DMS79 treated with DMSO at 0.1 percent for 48 hours (cell line): ENCODE measurements at regions not wholly inside any gene's neighbourhood (a gene's known extent, or its start where the extent isn't known, plus 50 kb on each side); places are given as distances from the start of the nearest gene placed in this dataset.
"Not testable (repeated sequence)": the region's sequence is repeated elsewhere in the genome, so short reads cannot be mapped to it uniquely, and the experiment has no call there.

Source experiments
- DNase-seq: peaks from one replicate; lab custom pipeline; 2025; lab: John Stamatoyannopoulos, UW

DNA sequence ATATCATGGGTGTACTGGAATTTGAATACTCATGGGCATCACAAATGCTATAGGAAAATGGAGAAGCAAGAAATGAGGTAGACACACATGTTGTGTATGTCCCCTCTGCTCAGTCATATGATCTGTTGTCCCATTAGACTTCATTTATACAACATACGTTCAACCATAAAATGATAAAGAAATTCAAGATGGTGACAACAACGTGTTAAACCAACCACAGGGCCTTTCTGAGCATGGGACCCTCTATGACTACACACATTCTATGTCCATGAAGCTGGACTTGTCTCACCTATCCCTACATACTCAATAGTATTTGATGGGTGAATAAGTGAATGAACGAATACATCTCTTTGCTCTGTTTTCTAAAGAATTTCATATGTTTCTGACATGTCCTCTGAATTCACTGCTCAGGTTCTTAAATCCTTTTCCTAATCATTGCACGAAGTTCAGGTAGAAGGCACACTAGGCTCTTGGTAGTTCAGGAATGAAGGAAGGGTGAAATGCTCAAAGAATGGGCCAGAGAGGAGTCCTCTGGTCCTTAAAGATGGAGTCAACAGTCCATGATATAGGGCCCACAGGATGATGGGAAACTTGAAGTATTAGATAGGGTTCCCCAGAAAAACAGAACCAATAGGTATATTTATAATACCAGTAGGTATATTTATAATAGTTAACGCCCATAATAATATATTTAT lies 105.7 kb upstream of the PPM1H start:
- DNase-seq = no peak

- no peak for DNase-seq
Measured at GRCh38 chr12:63038713-63039100, 103.8 kb upstream of the PPM1H start.

GRCh38 chr12:63037746-63038712 lies 103.1 kb upstream of the PPM1H start:
- DNase-seq = no peak

GRCh38 chr12:63036974-63037335 lies 102.0 kb upstream of the PPM1H start:
- DNase-seq = no peak

DNA sequence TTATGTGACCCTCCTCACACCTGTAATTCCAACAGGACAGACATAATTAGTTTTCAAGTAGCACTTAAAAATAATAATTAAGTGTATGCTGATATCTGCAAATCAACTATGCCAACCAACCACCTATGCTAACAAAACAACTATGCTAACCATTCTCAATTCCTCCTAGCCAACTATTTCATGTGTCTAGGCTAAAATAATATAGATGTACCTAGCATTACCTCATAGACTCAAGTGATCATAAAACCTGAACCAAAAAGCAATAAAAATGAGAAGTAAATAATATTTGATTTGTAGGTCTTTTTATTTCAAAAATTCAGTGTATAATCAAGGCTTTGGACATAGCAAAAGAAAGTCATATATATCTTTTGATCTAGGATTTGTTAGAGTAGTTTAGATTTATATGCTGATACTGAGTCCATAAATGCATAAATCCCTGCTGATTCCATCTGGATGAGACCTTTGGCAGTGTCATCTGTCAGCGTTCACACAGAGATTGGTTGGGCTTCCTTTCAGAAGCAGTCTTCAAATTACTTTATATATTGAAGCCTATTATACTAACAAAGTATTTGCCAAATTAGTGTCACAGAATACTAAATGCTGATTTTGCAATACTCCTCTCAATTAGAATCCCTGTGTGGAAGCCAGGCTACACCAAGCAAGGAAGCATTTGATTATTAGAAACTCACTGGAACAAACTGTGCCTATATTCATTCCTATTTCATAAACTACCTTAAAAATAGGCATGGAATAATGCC lies 101.4 kb upstream of the PPM1H start:
- no peak for DNase-seq

DNA sequence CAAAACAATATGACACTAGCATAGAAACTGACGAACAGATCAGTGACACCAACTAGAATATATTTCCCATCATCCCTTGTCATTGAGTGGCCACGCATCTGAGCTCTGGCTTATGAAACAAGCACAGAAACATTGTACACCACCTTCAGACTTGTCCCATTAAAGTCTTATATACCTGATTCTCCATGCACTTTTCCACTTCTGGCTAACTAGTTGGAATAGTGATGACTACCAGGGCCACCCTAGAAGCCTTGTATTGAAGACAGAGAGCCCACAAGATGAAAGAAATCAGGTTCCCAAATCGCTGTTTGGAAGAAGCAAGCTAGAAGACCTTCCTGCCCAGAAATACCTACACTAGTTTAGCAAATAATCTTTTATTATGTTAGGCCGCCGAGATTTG lies 99.7 kb upstream of the PPM1H start:
- no peak for DNase-seq

DNA sequence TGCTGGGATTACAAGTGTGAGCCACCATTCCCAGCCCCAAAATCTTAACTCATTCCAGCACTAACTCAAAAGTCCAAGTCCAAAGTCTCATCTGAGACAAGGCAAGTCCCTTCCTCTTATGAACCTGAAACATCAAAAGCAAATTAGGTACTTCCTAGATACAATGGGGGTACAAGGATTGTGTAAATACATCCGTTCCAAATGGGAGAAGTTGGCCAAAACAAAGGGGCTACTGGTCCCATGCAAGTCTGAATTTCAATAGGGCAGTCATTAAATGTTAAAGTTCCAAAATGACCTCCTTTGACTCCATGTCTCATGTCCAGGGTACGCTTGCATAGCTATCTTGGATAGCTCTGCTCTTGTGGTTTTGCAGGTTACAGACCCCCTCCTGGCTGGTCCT lies 94.7 kb upstream of the PPM1H start:
- DNase-seq = no peak

GRCh38 chr12:63028951-63029350 lies 94.0 kb upstream of the PPM1H start:
- no peak for DNase-seq

DNA sequence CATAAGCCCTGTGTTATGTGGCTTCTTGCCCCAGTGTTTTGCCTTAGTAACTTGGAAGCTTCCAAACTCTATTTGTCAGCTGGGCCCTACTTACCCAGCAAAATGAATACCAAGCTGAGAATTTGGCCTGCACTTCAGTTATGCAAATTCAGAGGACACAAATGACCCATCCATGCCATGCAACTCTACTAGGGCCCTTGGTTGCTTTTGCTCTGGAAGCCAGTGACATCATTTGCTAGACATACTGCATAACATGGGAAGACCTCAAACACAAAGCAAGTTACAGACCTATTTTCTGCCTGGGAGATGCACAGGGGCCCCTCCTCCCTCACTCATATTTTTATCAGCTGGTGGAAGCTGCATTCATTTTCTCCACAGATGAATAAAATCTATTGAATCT lies 90.2 kb upstream of the PPM1H start:
- no peak for DNase-seq

- DNase-seq = no peak
Measured at GRCh38 chr12:63023926-63024325, 89.0 kb upstream of the PPM1H start.

GRCh38 chr12:63021116-63021515 lies 86.2 kb upstream of the PPM1H start:
- DNase-seq = no peak

- no peak for DNase-seq
Measured at GRCh38 chr12:63020269-63020668, 85.3 kb upstream of the PPM1H start.

DNA sequence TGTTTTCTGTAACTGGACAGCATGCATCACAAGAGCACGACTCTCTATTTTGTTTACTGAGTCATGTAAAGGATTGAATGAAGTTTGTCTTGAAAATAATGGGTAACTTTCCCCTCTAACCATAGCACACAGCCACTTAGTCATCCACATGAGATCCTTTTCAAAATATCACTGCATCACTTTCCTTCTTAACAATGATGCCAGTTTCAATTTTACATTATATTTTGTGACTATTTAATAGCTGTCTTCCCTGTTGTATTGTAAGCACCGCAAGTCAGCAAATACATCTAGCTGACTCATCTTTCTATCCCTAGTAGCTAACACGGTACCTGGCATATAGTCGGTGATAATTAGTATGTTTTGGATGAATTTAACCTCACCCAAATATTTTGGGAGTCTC lies 83.3 kb upstream of the PPM1H start:
- DNase-seq = no peak

DNA sequence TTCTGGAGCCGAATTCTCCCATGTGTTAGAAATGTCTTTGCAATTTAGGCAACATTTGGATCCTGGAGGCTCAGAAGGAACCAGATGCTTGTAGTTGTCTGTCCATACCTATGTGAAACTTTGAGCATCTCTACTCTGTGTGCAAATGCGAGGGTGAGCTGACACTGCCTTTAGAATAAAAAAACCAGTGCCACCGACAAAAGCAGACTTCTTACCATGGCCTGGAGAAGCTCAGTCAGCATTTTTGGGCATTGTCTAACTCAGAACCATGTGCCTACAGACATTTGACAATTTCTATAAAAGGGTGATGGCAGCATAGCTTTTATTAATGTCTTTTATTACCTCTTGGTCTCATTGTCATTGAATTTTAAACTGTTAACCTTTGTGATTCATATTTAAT lies 78.4 kb upstream of the PPM1H start:
- DNase-seq = no peak

DNA sequence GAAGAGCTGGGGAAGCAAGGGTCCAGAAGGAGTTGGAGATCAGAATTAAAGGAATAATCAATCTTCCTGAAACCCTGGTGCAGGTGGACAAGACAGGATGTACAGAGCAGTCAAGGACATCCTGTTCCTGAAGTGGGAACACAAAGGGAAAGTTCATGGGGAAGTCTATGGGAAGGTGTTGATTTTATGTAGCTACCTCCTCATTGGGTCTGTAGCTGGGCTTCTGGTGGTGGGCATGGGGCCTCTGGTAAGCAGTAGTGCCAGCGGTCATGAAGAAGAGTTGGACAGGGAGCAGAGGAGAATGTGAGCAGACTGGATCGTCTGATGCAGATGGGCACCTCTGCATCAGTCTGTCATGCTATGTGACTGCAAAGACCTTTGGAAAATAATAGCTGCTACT lies 75.7 kb upstream of the PPM1H start:
- DNase-seq = no peak

GRCh38 chr12:63008372-63008771 lies 73.4 kb upstream of the PPM1H start:
- no peak for DNase-seq

DNA sequence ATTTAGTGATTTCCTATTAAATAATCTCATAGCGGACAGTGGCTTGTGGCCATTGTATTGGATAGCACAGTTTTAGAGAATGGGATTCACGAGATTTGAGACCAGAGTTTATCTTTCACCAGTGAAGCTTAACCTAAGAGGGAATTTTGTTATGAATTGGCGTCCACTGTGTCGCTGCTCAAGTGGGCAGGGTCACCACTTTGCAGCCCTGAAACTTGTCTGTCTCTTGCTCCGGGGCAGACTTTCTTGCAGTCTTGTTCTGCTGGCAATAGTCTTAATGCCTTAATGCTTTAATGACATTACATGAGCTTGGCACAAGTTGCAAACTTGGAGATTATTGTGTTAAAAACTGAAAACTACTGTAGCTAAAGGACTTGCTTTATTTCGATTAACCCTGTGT lies 72.8 kb upstream of the PPM1H start:
- DNase-seq = no peak

- DNase-seq = no peak
Measured at GRCh38 chr12:63006536-63006935, 71.6 kb upstream of the PPM1H start.

DNA sequence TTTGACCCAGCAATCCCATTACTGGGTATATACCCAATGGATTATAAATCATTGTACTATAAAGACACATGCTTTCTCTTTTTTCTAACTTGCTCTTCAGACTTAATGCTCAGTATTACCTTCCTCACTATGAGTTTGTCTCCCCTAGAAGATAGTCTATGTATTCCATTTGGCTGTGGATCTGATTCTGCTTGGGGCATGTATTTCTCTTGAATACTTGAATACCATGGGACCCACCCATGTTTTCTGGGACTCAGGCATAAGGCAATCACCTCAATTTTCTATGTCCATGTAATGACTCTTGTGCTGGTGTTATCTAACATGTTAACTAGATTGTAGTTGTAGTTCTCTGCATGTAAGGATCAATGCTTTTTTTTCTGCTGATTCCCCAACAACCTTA lies 70.4 kb upstream of the PPM1H start:
- DNase-seq = no peak

DNA sequence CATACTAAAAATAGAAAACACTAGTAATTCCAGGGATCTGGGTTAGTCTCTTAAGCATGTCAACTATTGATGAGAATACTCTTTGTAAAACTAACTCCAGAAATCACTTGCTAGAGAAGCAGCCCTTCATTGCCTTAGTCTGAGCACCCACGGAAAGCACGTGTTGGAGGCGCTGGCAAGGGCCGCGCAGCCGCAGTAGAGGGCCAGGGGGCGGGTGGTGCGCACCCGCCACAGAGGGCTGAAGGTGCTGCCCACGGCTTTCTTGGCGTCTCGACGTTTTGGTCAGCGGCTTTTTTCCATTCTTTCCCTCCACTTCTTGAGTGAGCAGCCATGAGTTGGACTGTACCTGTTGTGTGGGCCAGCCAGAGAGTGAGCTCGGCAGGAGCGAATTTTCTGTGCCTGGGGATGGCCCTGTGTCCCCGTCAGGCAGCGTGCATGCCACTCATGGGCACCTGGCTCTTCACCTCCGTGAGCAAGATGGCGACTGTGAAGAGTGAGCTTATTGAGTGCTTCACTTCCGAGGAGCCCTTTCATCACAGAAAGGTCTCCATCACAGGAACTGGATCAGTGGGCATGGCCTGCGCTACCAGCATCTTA lies 68.4 kb upstream of the PPM1H start:
- no peak for DNase-seq

DNA sequence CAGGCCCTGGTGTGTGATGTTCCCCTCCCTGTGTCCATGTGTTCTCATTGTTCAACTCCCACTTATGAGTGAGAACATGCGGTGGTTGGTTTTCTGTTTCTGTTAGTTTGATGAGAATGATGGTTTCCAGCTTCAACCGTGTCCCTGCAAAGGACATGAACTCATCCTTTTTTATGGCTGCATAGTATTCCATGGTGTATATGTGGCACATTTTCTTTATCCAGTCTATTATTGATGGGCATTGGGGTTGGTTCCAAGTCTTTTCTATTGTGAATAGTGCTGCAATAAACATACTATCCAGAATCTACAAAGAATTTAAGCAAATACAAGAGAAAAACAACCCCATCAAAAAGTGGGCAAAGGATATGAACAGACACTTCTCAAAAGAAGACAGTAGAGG lies 67.1 kb upstream of the PPM1H start:
- DNase-seq = not testable (repeated sequence)

- DNase-seq = no peak
Measured at GRCh38 chr12:62998454-62998853, 63.5 kb upstream of the PPM1H start.
